Mesenchymal stem cell (in vitro differentiated cells and primary cell): ENCODE measurements at regions not wholly inside any gene's neighbourhood (a gene's known extent, or its start where the extent isn't known, plus 50 kb on each side); places are given as distances from the start of the nearest gene placed in this dataset.

ENCODE experiments used
- DNase-seq: peaks from one replicate; pipeline ENCODE4 v3.0.0-alpha.2; 2013
- H2AFZ ChIP-seq: one replicate; pipeline ENCODE4 v1.6.1; 2013; ENCODE audit warnings: low read depth, mild to moderate bottlenecking, control low read depth, inconsistent platforms, low read length, moderate library complexity
- H2AK5ac ChIP-seq: 2 replicates; pipeline ENCODE4 v1.6.1; 2013; ENCODE audit warnings: low read length, moderate library complexity, mild to moderate bottlenecking, inconsistent platforms; ENCODE audit not compliant: severe bottlenecking
- H2BK120ac ChIP-seq: one replicate; pipeline ENCODE4 v1.6.1; 2013; ENCODE audit warnings: low read depth, mild to moderate bottlenecking, inconsistent platforms, low read length, moderate library complexity
- H2BK12ac ChIP-seq, 2 experiments: one replicate each; pipeline ENCODE4 v1.6.1; 2013; ENCODE audit warnings: inconsistent platforms in 2 of 2, low read length in 2 of 2, mild to moderate bottlenecking in 2 of 2, moderate library complexity in 2 of 2, control low read depth in 1 of 2
- H2BK15ac ChIP-seq: one replicate; pipeline ENCODE4 v1.6.1; 2013; ENCODE audit warnings: mild to moderate bottlenecking, low read depth, inconsistent platforms; ENCODE audit not compliant: poor library complexity, severe bottlenecking
- H2BK5ac ChIP-seq: 2 replicates; pipeline ENCODE4 v1.6.1; 2013; ENCODE audit warnings: low read depth, mild to moderate bottlenecking, low read length, control low read depth, inconsistent platforms; ENCODE audit not compliant: poor library complexity, severe bottlenecking
- H3K14ac ChIP-seq, 2 experiments: one replicate each; pipeline ENCODE4 v1.6.1; 2013; ENCODE audit warnings: inconsistent platforms in 2 of 2, low read length in 2 of 2, control low read depth in 1 of 2, mild to moderate bottlenecking in 1 of 2, moderate library complexity in 1 of 2
- H3K18ac ChIP-seq, 2 experiments: one replicate each; pipeline ENCODE4 v1.6.1; 2013; ENCODE audit warnings: inconsistent platforms in 2 of 2, low read length in 2 of 2, control low read depth in 1 of 2, low read depth in 1 of 2, mild to moderate bottlenecking in 1 of 2
- H3K23ac ChIP-seq, 2 experiments: one replicate each; pipeline ENCODE4 v1.6.1; 2013; ENCODE audit warnings: inconsistent platforms in 2 of 2, low read length in 2 of 2, mild to moderate bottlenecking in 2 of 2, moderate library complexity in 2 of 2, control low read depth in 1 of 2
- H3K27ac ChIP-seq: 2 replicates; pipeline ENCODE4 v1.5.1; 2013; ENCODE audit warnings: mild to moderate bottlenecking, moderate library complexity, low read length, control low read depth, inconsistent platforms; ENCODE audit not compliant: poor library complexity, severe bottlenecking
- H3K27me3 ChIP-seq, 2 experiments: 2 replicates each; pipeline versions ENCODE4 v1.6.1 to v1.7.0; 2013; ENCODE audit warnings: low read length in 2 of 2, mild to moderate bottlenecking in 2 of 2, moderate library complexity in 2 of 2, control low read depth in 1 of 2, inconsistent platforms in 1 of 2; ENCODE audit not compliant: control insufficient read depth in 1 of 2, insufficient read depth in 1 of 2
- H3K36me3 ChIP-seq, 2 experiments: 2 replicates each; pipeline versions ENCODE4 v1.6.1 to v1.7.0; 2013; ENCODE audit warnings: low read length in 2 of 2, control low read depth in 1 of 2, inconsistent platforms in 1 of 2, low read depth in 1 of 2, mild to moderate bottlenecking in 1 of 2; ENCODE audit not compliant: insufficient read depth in 2 of 2, control insufficient read depth in 1 of 2
- H3K4ac ChIP-seq, 2 experiments: one replicate each; pipeline ENCODE4 v1.6.1; 2013; ENCODE audit warnings: inconsistent platforms in 2 of 2, low read length in 2 of 2, mild to moderate bottlenecking in 2 of 2, moderate library complexity in 2 of 2, control low read depth in 1 of 2, low read depth in 1 of 2
- H3K4me1 ChIP-seq: 2 replicates; pipeline ENCODE4 v1.6.1; 2013; ENCODE audit warnings: low read depth, low read length, control low read depth; ENCODE audit not compliant: control insufficient read depth, insufficient read depth
- H3K4me2 ChIP-seq: 2 replicates; pipeline ENCODE4 v1.6.1; 2013; ENCODE audit warnings: low read length, mild to moderate bottlenecking, inconsistent platforms; ENCODE audit not compliant: poor library complexity, severe bottlenecking
- H3K4me3 ChIP-seq, 2 experiments: 2 replicates each; pipeline versions ENCODE4 v1.5.1 to v1.7.0; 2013; ENCODE audit warnings: low read length in 2 of 2, mild to moderate bottlenecking in 2 of 2, control low read depth in 1 of 2, low read depth in 1 of 2; ENCODE audit not compliant: insufficient read depth in 1 of 2
- H3K79me1 ChIP-seq: replicated peaks from 2 replicates; pipeline ENCODE4 v1.6.1; 2013; ENCODE audit warnings: mild to moderate bottlenecking, control low read depth, low read length, inconsistent platforms; ENCODE audit not compliant: poor library complexity, severe bottlenecking
- H3K9ac ChIP-seq: 2 replicates; pipeline ENCODE4 v1.7.0; 2013; ENCODE audit warnings: mild to moderate bottlenecking, low read length, moderate library complexity
- H3K9me3 ChIP-seq: 2 replicates; pipeline ENCODE4 v1.7.0; 2013; ENCODE audit warnings: mild to moderate bottlenecking, low read length; ENCODE audit not compliant: control insufficient read depth
- H4K8ac ChIP-seq: one replicate; pipeline ENCODE4 v1.6.1; 2013; ENCODE audit warnings: inconsistent platforms, mild to moderate bottlenecking, low read length, moderate library complexity
- H4K91ac ChIP-seq: one replicate; pipeline ENCODE4 v1.6.1; 2013; ENCODE audit warnings: mild to moderate bottlenecking, low read length, inconsistent platforms
- WGBS: methylation state at CpG from one replicate; pipeline ENCODE4 v1.1.7; 2013; ENCODE audit warnings: mixed read lengths; 5-methylcytosine and 5-hydroxymethylcytosine counted together

- Histone ChIP-seq H2AK5ac (no peak overlapping the region), H3K14ac (no peak overlapping the region), H3K27me3 (no peaks in the 10 kb centered on the region), H3K4me2 (no peak overlapping the region), H3K79me1 (no peaks in the 10 kb centered on the region), H3K9ac (peak overlapping the region; percentile 8), H2BK5ac (no peak overlapping the region), H2BK15ac (no peak overlapping the region), H2BK12ac (no peak overlapping the region), H2BK120ac (no peak overlapping the region), H3K4me3 (no peak overlapping the region), H4K8ac (no peak overlapping the region), H3K18ac (no peak overlapping the region), H4K91ac (no peak overlapping the region), H3K36me3 (no peaks in the 10 kb centered on the region), H3K9me3 (no peaks in the 10 kb centered on the region), H3K4ac (no peak overlapping the region), H3K4me1 (peaks cover 1% of the 10 kb centered on the region), H3K27ac (no peak overlapping the region), H2AFZ (no peak overlapping the region), H3K23ac (no peak overlapping the region)
- no peak for DNase-seq
- WGBS = 76% methylated on average over 6 of the region's 8 CpGs
These were observed 109.2 kb upstream of the FUT8 start for GRCh38 chr14:65303190-65303898.

GRCh38 chr14:65303899-65304222 is 108.7 kb upstream of the FUT8 start:
- Histone ChIP-seq H3K9ac (no peak overlapping the region), H3K14ac (no peak overlapping the region), H3K4me2 (no peak overlapping the region), H3K27ac (no peak overlapping the region), H3K23ac (no peak overlapping the region), H4K8ac (no peak overlapping the region), H3K27me3 (no peaks in the 10 kb centered on the region), H3K36me3 (no peaks in the 10 kb centered on the region), H3K79me1 (no peaks in the 10 kb centered on the region), H3K4ac (no peak overlapping the region), H2BK120ac (no peak overlapping the region), H4K91ac (no peak overlapping the region), H3K4me3 (no peak overlapping the region), H3K18ac (no peak overlapping the region), H2BK15ac (no peak overlapping the region), H2AK5ac (no peak overlapping the region), H2AFZ (no peak overlapping the region), H2BK5ac (no peak overlapping the region), H3K4me1 (peaks cover 1% of the 10 kb centered on the region), H3K9me3 (no peaks in the 10 kb centered on the region), H2BK12ac (no peak overlapping the region)
- 59% methylated on average over 3 of the region's 6 CpGs for WGBS
- DNase-seq = no peak

GRCh38 chr14:65304239-65304638 is 108.3 kb upstream of the FUT8 start:
- H3K27me3 ChIP-seq = no peaks in the 10 kb centered on the region
- H2BK120ac ChIP-seq = no peak overlapping the region
- no peak overlapping the region for H3K27ac ChIP-seq
- DNase-seq = no peak
- H3K18ac ChIP-seq = no peak overlapping the region
- no peak overlapping the region for H2BK15ac ChIP-seq
- H3K36me3 ChIP-seq = no peaks in the 10 kb centered on the region
- no peak overlapping the region for H3K4me2 ChIP-seq
- H2AFZ ChIP-seq = no peak overlapping the region
- H3K14ac ChIP-seq = peak overlapping the region in 1 of 2 experiments; percentile 9
- peaks cover 1% of the 10 kb centered on the region for H3K4me1 ChIP-seq
- no peak overlapping the region for H3K4ac ChIP-seq
- no peak overlapping the region for H3K4me3 ChIP-seq
- peak overlapping the region; percentile 62 for H2AK5ac ChIP-seq
- H3K9ac ChIP-seq = no peak overlapping the region
- no peaks in the 10 kb centered on the region for H3K79me1 ChIP-seq
- no peaks in the 10 kb centered on the region for H3K9me3 ChIP-seq
- H3K23ac ChIP-seq = no peak overlapping the region
- peak overlapping the region; percentile 52 for H4K91ac ChIP-seq
- no peak overlapping the region for H2BK5ac ChIP-seq
- WGBS = 100% methylated on average over 4 of the region's 4 CpGs
- H2BK12ac ChIP-seq = peak overlapping the region in 1 of 2 experiments; percentile 84
- H4K8ac ChIP-seq = no peak overlapping the region

DNA sequence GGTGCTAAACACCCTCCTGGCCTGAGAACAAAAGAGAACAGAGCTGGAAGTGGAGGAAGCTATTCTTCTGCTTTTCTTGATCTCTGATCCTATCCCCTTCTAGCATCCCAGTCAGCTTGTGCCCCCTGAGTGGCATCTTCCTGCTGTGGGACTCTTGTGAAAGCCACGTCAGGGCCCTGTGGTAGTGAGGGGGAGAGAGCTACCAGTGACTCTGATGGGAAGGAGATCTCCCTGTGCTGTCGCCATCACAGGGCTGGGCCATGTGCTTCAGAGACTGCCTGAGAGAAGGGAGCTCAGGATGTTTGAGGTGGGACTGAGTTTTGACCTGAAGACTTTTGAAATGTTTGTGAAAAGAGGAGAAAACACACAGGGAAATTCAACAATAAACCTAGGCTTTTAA is 107.6 kb upstream of the FUT8 start:
- Histone ChIP-seq H3K4me2 (no peak overlapping the region), H2AK5ac (no peak overlapping the region), H3K9me3 (no peaks in the 10 kb centered on the region), H3K14ac (no peak overlapping the region), H4K91ac (no peak overlapping the region), H2BK120ac (no peak overlapping the region), H2BK12ac (no peak overlapping the region), H3K4ac (no peak overlapping the region), H3K36me3 (no peaks in the 10 kb centered on the region), H3K27me3 (no peaks in the 10 kb centered on the region), H3K27ac (no peak overlapping the region), H2BK5ac (no peak overlapping the region), H2AFZ (no peak overlapping the region), H3K4me3 (no peak overlapping the region), H4K8ac (no peak overlapping the region), H3K23ac (no peak overlapping the region), H3K4me1 (peaks cover 1% of the 10 kb centered on the region), H2BK15ac (peak overlapping the region; percentile 29), H3K18ac (no peak overlapping the region), H3K79me1 (no peaks in the 10 kb centered on the region), H3K9ac (no peak overlapping the region)
- DNase-seq = no peak
- WGBS = 94% methylated on average over 2 of the region's 2 CpGs
